ENCODE measurements at regions not wholly inside any gene's neighbourhood (a gene's known extent, or its start where the extent isn't known, plus 50 kb on each side); places are given as distances from the start of the nearest gene placed in this dataset.
"Not testable (repeated sequence)": the region's sequence is repeated elsewhere in the genome, so short reads cannot be mapped to it uniquely, and the experiment has no call there.

DNA sequence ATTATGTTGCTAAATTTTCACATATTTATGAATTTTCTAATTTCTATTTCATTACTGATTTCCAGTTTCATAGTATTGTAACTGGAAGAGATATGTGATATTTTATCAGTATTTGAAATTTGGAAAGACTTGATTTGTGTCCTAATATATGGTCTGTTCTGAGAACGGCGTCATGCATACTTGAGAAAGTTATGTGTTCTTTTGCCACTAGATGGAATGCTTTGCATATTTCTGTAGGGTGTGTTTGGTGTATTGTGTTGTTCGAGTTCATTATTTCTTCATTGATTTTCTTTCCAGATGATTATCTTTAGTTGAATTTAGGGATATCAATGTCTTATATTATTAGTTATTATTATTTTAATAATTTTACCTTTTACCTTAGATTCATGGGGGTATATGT lies 110.6 kb upstream of the ITM2A start:
- H3K4me1 ChIP-seq (ENCODE audit: insufficient read depth, low read length), result no peaks in the 10 kb centered on the region
- H3K9me3 ChIP-seq (ENCODE audit: insufficient read depth, low read depth, low read length), result no peaks in the 10 kb centered on the region
- H3K36me3 ChIP-seq (ENCODE audit: insufficient read depth, low read depth, low read length), result no peaks in the 10 kb centered on the region
- no peak overlapping the region for H3K4me3 ChIP-seq (ENCODE audit: low read length)
- H3K27me3 ChIP-seq (ENCODE audit: insufficient read depth, low read length), result no peaks in the 10 kb centered on the region
- H3K27ac ChIP-seq (ENCODE audit: low read length), result no peak overlapping the region
- no peak overlapping the region for H3K9ac ChIP-seq (ENCODE audit: low read depth, low read length)

- Histone ChIP-seq H3K9me3 (ENCODE audit: insufficient read depth, low read depth, low read length) (peaks cover 6% of the 10 kb centered on the region; the same call in 1 of the 2 replicates), H3K36me3 (ENCODE audit: insufficient read depth, low read depth, low read length) (no peaks in the 10 kb centered on the region), H3K4me1 (ENCODE audit: insufficient read depth, low read length) (no peaks in the 10 kb centered on the region), H3K27me3 (ENCODE audit: insufficient read depth, low read length) (no peaks in the 10 kb centered on the region), H3K27ac (ENCODE audit: low read length) (no peak overlapping the region), H3K9ac (ENCODE audit: low read depth, low read length) (no peak overlapping the region), H3K4me3 (ENCODE audit: low read length) (no peak overlapping the region)
These were observed 99.5 kb upstream of the ITM2A start for GRCh38 chrX:79466636-79467035.

DNA sequence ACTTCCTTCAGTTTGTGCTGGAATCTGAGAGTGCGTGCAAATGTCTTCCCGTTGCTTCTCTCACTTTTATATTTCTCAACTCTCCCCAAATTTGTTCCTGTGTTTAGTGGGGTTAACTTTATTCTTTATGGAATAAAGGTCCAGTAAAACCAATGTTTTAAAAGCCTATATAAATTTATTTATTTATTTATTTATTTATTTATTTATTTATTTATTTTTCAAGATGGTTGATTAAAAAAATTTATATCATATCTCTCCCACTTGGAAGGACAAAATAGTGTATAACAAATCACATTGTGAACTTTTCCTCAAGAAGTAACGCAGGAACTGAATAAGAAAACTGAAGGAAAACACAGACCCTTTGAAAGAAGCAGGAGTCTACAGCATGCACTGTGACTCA lies 95.3 kb upstream of the ITM2A start:
- Histone ChIP-seq H3K9me3 (ENCODE audit: insufficient read depth, low read depth, low read length) (peaks cover 20% of the 10 kb centered on the region; the same call in 1 of the 2 replicates), H3K4me3 (ENCODE audit: low read length) (no peak overlapping the region), H3K9ac (ENCODE audit: low read depth, low read length) (no peak overlapping the region), H3K4me1 (ENCODE audit: insufficient read depth, low read length) (no peaks in the 10 kb centered on the region), H3K27me3 (ENCODE audit: insufficient read depth, low read length) (no peaks in the 10 kb centered on the region), H3K36me3 (ENCODE audit: insufficient read depth, low read depth, low read length) (no peaks in the 10 kb centered on the region), H3K27ac (ENCODE audit: low read length) (no peak overlapping the region)

DNA sequence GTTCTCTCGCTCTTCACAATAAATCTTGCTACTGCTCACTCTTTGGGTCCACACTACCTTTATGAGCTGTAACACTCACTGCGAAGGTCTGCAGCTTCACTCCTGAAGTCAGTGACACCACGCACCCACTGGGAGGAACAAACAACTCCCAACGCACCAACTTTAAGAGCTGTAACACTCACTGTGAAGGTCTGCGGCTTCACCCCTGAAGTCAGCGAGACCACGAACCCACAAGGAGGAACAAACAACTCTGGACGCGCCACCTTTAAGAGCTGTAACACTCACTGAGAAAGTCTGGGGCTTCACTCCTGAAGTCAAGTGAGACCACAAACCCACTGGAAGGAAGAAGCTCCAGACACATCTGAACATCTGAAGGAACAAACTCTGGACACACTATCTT lies 89.5 kb upstream of the ITM2A start:
- H3K9me3 ChIP-seq (ENCODE audit: insufficient read depth, low read depth, low read length), result peaks cover 14% of the 10 kb centered on the region; the same call in 1 of the 2 replicates
- not testable (repeated sequence) for H3K36me3 ChIP-seq (ENCODE audit: insufficient read depth, low read depth, low read length); H3K27ac ChIP-seq (ENCODE audit: low read length); H3K27me3 ChIP-seq (ENCODE audit: insufficient read depth, low read length); H3K9ac ChIP-seq (ENCODE audit: low read depth, low read length); H3K4me1 ChIP-seq (ENCODE audit: insufficient read depth, low read length); H3K4me3 ChIP-seq (ENCODE audit: low read length)

- no peaks in the 10 kb centered on the region for H3K9me3 ChIP-seq (ENCODE audit: insufficient read depth, low read depth, low read length)
- H3K36me3 ChIP-seq (ENCODE audit: insufficient read depth, low read depth, low read length), result no peaks in the 10 kb centered on the region
- H3K9ac ChIP-seq (ENCODE audit: low read depth, low read length), result no peak overlapping the region
- H3K27ac ChIP-seq (ENCODE audit: low read length), result no peak overlapping the region
- no peak overlapping the region for H3K4me3 ChIP-seq (ENCODE audit: low read length)
- H3K4me1 ChIP-seq (ENCODE audit: insufficient read depth, low read length), result no peaks in the 10 kb centered on the region
- no peaks in the 10 kb centered on the region for H3K27me3 ChIP-seq (ENCODE audit: insufficient read depth, low read length)
These were observed 85.7 kb upstream of the ITM2A start for GRCh38 chrX:79452881-79453280.

DNA sequence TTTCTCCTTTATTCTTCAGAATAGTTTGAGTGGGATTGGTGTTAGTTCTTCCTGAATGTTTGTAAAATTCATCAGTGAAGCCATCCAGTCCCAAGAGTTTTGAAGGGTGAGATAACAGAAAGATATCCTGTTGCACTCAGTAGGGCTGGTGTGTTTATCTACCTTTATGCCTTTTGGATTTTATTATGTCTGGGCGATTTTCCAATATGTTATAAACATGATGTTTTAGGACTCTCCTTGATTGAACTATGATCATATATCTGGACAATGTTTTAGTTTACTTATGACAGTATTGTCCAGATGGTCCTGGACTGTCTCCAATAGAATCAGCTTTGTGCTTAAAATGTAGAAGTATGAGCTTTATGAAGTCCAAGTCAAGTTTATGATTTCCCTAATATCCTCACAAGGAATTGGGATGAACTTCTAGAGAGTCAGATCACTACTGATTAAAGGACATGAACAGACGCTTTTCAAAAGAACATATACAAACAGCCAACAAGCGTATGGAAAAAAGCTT lies 77.6 kb upstream of the ITM2A start:
- Histone ChIP-seq H3K27ac (ENCODE audit: low read length) (no peak overlapping the region), H3K4me1 (ENCODE audit: insufficient read depth, low read length) (no peaks in the 10 kb centered on the region), H3K9me3 (ENCODE audit: insufficient read depth, low read depth, low read length) (no peaks in the 10 kb centered on the region), H3K4me3 (ENCODE audit: low read length) (no peak overlapping the region), H3K36me3 (ENCODE audit: insufficient read depth, low read depth, low read length) (no peaks in the 10 kb centered on the region), H3K27me3 (ENCODE audit: insufficient read depth, low read length) (no peaks in the 10 kb centered on the region), H3K9ac (ENCODE audit: low read depth, low read length) (no peak overlapping the region)

DNA sequence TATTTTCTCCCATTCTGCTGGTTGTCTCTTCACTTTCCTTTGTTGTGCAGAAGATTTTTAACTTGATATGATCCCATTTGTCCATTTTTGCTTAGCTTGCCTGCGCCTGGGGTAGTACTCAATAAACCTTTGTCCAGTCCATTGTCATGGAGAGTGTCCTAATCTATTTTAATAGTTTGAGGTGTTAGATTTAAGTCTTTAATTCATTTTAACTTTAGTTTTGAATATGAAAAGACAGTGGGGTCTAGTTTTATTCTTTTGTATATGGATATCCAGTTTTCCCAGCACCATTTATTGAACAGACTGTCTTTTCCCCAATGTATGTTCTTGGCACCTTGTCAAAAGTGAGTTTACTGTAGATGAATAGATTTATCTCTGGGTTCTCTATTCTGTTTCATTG lies 76.0 kb upstream of the ITM2A start:
- no peak overlapping the region for H3K9ac ChIP-seq (ENCODE audit: low read depth, low read length)
- no peaks in the 10 kb centered on the region for H3K27me3 ChIP-seq (ENCODE audit: insufficient read depth, low read length)
- H3K9me3 ChIP-seq (ENCODE audit: insufficient read depth, low read depth, low read length), result no peaks in the 10 kb centered on the region
- no peak overlapping the region for H3K4me3 ChIP-seq (ENCODE audit: low read length)
- H3K4me1 ChIP-seq (ENCODE audit: insufficient read depth, low read length), result no peaks in the 10 kb centered on the region
- no peak overlapping the region for H3K27ac ChIP-seq (ENCODE audit: low read length)
- no peaks in the 10 kb centered on the region for H3K36me3 ChIP-seq (ENCODE audit: insufficient read depth, low read depth, low read length)

- no peak overlapping the region for H3K27ac ChIP-seq (ENCODE audit: low read length)
- no peaks in the 10 kb centered on the region for H3K9me3 ChIP-seq (ENCODE audit: insufficient read depth, low read depth, low read length)
- H3K4me3 ChIP-seq (ENCODE audit: low read length), result no peak overlapping the region
- no peaks in the 10 kb centered on the region for H3K27me3 ChIP-seq (ENCODE audit: insufficient read depth, low read length)
- no peaks in the 10 kb centered on the region for H3K4me1 ChIP-seq (ENCODE audit: insufficient read depth, low read length)
- no peak overlapping the region for H3K9ac ChIP-seq (ENCODE audit: low read depth, low read length)
- no peaks in the 10 kb centered on the region for H3K36me3 ChIP-seq (ENCODE audit: insufficient read depth, low read depth, low read length)
These were observed 73.2 kb upstream of the ITM2A start for GRCh38 chrX:79440336-79440735.

All from iPS-20b (cell line).